A673 (cell line): ENCODE measurements at regions not wholly inside any gene's neighbourhood (a gene's known extent, or its start where the extent isn't known, plus 50 kb on each side); places are given as distances from the start of the nearest gene placed in this dataset.

Experiments
- CTCF ChIP-seq: fragments of 300-800, 200-600 bp; sonication (generic); conservative IDR thresholded peaks from 2 replicates; pipeline ENCODE4 v1.5.1; 2017; ENCODE audit warnings: low read depth, mild to moderate bottlenecking, antibody characterized with exemption, low read length, moderate library complexity, mixed read lengths
- EZH2 ChIP-seq: fragments of 200-600 bp; sonication (generic); IDR thresholded peaks from 2 replicates; pipeline ENCODE4 v1.6.1; 2017; ENCODE audit warnings: borderline replicate concordance, low read depth, mild to moderate bottlenecking, mixed read lengths, antibody characterized with exemption, low read length; ENCODE audit not compliant: poor library complexity, severe bottlenecking

- TF ChIP-seq EZH2 = no peak
- TF ChIP-seq CTCF = no peak
Observed at GRCh38 chr10:4127518-4128315, 342.7 kb upstream of the KLF6 start.
